AG09309 (cell line): ENCODE measurements at regions not wholly inside any gene's neighbourhood (a gene's known extent, or its start where the extent isn't known, plus 50 kb on each side); places are given as distances from the start of the nearest gene placed in this dataset.

Experiments used
- DNase-seq: peaks from one replicate; pipeline ENCODE4 v3.0.0-alpha.2; 2010; ENCODE audit warnings: low read depth
- H3K4me3 ChIP-seq: 2 replicates; pipeline ENCODE4 v1.5.1; 2011; ENCODE audit warnings: mild to moderate bottlenecking, low read depth, low read length, moderate library complexity; ENCODE audit not compliant: control insufficient read depth
- TF ChIP-seq, protein P1 (sequence below): IDR thresholded peaks from 2 replicates; pipeline ENCODE4 v1.5.1; 2011; ENCODE audit warnings: mild to moderate bottlenecking, low read depth, low read length, inconsistent platforms; ENCODE audit not compliant: insufficient read depth, control insufficient read depth; ENCODE audit errors: missing control alignments

GRCh38 chr10:62582101-62582705 lies 208.0 kb downstream of the ZNF365 start:
- no peak for DNase-seq
- TF ChIP-seq, protein P1, sequence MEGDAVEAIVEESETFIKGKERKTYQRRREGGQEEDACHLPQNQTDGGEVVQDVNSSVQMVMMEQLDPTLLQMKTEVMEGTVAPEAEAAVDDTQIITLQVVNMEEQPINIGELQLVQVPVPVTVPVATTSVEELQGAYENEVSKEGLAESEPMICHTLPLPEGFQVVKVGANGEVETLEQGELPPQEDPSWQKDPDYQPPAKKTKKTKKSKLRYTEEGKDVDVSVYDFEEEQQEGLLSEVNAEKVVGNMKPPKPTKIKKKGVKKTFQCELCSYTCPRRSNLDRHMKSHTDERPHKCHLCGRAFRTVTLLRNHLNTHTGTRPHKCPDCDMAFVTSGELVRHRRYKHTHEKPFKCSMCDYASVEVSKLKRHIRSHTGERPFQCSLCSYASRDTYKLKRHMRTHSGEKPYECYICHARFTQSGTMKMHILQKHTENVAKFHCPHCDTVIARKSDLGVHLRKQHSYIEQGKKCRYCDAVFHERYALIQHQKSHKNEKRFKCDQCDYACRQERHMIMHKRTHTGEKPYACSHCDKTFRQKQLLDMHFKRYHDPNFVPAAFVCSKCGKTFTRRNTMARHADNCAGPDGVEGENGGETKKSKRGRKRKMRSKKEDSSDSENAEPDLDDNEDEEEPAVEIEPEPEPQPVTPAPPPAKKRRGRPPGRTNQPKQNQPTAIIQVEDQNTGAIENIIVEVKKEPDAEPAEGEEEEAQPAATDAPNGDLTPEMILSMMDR: no peak
- no peak overlapping the region for H3K4me3 ChIP-seq

DNA sequence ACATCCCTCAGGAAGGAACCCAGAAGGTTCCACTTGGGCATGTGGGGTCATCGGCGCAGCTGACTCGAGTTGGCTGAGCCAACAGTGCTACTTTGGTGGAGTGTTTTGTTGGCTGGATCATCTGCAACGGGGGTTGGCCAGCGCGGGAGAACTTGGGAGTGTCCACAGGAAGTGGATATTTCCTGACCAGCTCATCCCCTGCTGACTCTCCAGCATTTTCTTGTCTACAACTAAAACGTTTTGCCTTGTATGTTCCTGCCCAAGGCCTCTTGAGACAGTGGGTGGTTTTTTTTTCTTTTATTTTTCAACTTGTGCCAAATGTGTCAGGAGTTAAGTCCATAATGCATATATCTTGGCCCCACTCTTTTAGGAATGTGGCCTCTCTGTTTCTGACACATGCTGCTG lies 208.6 kb downstream of the ZNF365 start:
- TF ChIP-seq, protein P1: no peak
- DNase-seq: peak; percentile 96
- H3K4me3 ChIP-seq: no peak overlapping the region

GRCh38 chr10:62583876-62584615 lies 209.9 kb downstream of the ZNF365 start:
- TF ChIP-seq, protein P1: no peak
- no peak overlapping the region for H3K4me3 ChIP-seq
- peak; percentile 96 for DNase-seq

DNA sequence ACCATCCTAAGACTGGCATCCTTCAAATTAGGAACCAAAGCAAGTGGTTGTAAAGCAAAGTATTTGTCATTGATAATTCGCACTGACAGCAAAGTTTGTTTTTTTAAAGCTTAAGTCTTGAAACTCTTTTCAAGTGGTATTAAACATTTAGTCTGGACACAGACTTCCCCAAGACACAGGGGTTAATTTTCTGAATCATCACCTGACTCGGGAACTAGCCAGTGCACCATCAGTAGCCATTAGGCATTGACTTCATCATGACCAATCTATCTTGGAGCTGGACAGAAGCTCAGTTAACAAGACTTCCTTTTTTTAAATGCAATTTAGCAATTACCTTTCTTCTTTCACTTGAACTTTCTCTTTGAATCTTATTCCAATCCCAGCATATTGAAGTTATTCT lies 210.6 kb downstream of the ZNF365 start:
- DNase-seq: no peak
- H3K4me3 ChIP-seq: no peak overlapping the region
- TF ChIP-seq, protein P1: no peak

DNA sequence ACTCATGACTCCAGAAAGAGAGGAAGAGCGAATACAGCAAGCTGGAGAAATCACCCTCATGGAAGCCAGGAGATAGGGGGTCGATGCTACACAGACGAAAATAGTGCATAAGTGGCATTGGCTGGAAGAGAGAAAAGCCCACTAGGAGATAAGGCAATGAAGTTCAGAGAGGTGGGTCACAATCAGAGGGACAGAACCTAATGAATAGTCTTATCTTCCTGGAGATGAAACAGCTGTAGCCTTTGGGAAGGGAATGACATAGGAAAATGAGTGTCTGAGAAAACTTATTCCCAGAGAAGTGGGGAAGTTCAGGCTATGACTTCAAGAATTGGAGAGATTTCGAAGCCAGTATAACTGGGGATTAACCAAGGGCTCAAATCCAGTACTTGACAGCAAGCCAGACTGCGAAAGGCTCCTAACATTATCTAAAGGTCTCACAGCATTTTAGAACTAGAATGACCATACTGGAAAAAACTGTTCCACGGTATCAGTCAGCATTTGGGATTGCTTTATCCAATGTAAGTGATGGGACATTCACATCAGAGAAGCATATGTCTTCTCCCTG lies 211.1 kb downstream of the ZNF365 start:
- TF ChIP-seq, protein P1: no peak

GRCh38 chr10:62587011-62587410 lies 212.8 kb downstream of the ZNF365 start:
- no peak overlapping the region for H3K4me3 ChIP-seq
- DNase-seq: no peak
- TF ChIP-seq, protein P1: no peak

More for the DNA sequence above, 211.1 kb downstream of the ZNF365 start:
- no peak overlapping the region for H3K4me3 ChIP-seq
- no peak for DNase-seq
